HUDEP-2 (cell line): ENCODE measurements at regions not wholly inside any gene's neighbourhood (a gene's known extent, or its start where the extent isn't known, plus 50 kb on each side); places are given as distances from the start of the nearest gene placed in this dataset.
"Not testable (repeated sequence)": the region's sequence is repeated elsewhere in the genome, so short reads cannot be mapped to it uniquely, and the experiment has no call there.

Source experiments
- DNase-seq, 76 experiments: peaks; one replicate each; lab custom pipeline; 2025; ENCODE audit not compliant: unreplicated experiment in 76 of 76; lab: John Stamatoyannopoulos, UW

DNA sequence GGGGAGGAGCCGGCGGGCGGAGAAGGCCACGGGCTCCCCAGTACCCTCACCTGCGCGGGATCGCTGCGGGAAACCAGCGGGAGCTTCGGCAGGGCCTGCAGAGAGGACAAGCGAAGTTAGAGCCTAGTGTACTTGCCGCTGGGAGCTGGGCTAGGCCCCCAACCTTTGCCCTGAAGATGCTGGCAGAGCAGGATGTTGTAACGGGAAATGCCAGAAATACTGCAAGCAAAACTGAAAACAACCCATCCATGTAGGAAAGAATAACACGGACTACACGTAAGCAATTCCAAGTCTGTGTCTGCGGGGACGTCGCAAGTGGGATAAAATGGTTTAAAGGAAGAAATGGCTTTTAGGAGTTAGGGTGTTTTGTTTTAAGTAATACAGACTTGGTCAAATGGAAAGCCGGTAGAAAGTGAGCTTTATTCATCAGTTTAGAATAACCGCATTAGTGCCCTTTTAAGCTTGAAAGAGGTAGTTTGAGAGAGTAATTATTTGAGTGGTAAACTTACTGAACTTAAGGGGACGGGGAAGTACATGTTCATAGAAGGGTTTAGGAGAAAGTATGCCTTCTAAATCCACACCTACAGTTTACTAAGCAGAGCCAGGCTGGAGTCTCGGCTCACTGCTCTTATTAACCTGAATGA, 121.3 kb upstream of the NIPA1 start:
- DNase-seq, result peak in 1 of 76 experiments; percentile 1

- DNase-seq, result peak in 1 of 76 experiments; percentile 7
Measured at GRCh38 chr15:22665711-22666110, 120.7 kb upstream of the NIPA1 start.

- DNase-seq, result not testable (repeated sequence)
Measured at GRCh38 chr15:22684786-22685185, 101.7 kb upstream of the NIPA1 start.

- not testable (repeated sequence) for DNase-seq
Measured at GRCh38 chr15:22699881-22700280, 86.6 kb upstream of the NIPA1 start.

- not testable (repeated sequence) for DNase-seq
Measured at GRCh38 chr15:22710831-22711341, 75.6 kb upstream of the NIPA1 start.

- DNase-seq, result not testable (repeated sequence)
Measured at GRCh38 chr15:22713933-22714332, 72.5 kb upstream of the NIPA1 start.

- DNase-seq, result not testable (repeated sequence)
Measured at GRCh38 chr15:22714358-22715132, 71.9 kb upstream of the NIPA1 start.

DNA sequence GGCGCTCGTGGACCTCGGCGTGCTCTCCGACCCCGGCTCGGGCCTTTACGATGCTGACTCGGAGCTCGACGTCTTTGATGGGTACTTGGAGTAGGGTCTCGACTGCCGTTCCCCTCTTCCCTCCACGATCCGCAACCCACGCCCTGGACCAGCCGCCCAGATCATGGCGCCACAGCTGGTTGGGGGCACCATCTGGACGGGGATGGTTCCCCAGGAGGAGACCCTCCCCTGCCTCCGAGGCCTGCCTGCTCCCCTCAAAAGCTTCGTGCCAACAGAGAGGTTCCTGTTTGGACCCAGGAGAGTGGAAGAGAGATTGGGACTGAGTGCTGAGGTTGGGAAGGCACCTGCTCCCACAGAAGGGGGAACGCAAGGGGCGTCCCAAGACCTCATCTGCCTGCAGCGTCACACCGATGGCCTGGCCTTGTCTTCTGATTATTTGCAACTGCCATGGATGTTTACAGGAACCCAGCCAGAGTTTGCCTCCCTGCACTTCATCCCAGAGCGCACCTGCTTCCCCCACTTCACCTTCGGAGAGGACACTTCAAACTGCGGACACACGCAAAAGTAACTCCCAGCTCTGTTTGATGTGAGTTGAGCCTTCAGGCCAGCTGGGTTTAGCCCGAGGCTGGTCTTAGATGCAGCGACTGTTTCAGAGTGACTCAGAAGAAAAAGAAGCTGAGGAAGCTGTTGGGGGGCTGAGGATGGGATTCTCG, 71.2 kb upstream of the NIPA1 start:
- not testable (repeated sequence) for DNase-seq

DNA sequence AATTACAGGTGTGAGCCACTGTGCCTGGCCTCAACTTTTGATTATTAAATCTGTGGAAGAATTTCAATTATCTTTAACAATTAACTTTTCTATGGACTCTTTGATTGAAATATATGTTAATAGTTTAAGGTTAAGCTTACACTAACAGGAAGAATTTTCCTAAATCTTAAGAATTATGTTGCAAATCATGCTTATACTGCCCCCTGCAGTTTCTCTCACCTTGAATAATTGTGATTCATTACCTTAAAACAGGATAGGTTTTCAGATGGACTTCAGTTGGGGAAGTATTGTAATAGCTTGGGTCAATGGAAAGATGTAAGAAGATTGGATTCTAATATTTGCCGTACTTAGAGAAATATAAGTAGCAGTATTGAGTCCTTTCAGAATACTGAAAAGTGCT, 66.5 kb upstream of the NIPA1 start:
- peak in 1 of 76 experiments; percentile 2 for DNase-seq

DNA sequence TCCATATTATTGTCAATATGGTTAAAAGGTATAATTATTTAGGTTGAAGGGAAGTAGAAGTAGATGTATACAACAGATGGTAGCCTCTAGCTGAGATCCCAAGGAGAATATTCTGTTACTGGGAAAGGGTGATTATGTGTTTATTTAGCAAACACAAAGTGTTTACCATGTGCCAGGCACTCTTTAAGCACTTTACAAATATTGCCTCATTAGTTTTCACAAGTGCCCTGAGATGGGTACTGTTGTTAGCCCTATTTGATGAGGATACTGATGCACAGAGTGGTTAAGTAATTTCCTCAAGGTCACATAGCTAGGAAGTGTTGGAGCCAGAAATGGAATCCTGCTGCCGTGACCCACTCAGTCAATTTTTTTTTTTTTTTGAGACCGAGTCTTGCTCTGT, 60.3 kb upstream of the NIPA1 start:
- DNase-seq, result not testable (repeated sequence)

DNA sequence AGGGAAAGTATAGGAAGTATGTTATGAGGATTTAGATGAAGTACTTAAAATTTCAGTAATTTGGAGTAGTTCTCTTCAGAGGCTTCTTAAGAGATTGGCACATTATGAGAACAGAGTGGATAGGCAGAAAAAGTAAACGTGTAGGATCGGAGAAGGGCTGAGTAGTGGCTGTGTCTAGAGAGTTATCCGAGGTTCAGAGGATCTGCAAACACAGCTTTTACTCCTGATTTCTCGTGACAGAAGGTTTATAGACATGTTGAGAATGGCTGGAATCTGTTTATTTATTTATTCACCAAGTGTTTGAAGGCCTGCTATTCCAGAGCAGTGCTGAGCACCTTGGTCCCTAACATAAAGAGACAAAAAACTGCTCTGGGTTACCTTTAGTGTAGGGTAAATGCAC, 51.4 kb upstream of the NIPA1 start:
- not testable (repeated sequence) for DNase-seq

DNA sequence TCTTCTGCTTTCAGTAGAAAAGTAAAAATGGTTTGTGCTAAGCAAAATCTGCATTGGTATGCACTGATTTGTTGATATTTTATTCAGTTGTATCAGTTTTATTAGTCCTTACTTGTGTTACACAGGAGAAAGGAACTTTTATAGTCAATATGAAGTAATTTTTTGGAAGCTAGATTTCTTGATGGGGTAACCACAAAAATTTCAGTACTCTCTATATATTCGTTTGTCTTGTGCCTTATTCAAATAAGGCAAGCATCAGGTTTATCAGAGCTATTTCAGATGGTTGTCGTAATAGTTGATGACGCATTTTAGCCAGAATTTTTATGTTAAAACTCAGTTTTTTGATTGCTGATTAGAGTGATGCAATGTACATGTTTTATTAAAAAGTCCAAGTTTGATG, 50.7 kb upstream of the NIPA1 start:
- no peak for DNase-seq

GRCh38 chr15:22736200-22736599, 50.2 kb upstream of the NIPA1 start:
- not testable (repeated sequence) for DNase-seq
